Activated CD8-positive, alpha-beta T cell treated with anti-CD3 and anti-CD28 coated beads, Interleukin-2, amount 10 ng/mL, durations not matched to agents 7 days and 5 days (primary cell): ENCODE measurements at regions not wholly inside any gene's neighbourhood (a gene's known extent, or its start where the extent isn't known, plus 50 kb on each side); places are given as distances from the start of the nearest gene placed in this dataset.

Experiments
- ATAC-seq: fragments of 150-1000 bp; cut with Tn5 transposase; one replicate; pipeline ENCODE4 v1.10.0; 2021; ENCODE audit warnings: moderate library complexity
- CTCF ChIA-PET: fragments of 350-600 bp; sonication (Branson Sonifier 250); formaldehyde crosslinking; loops from one replicate; lab custom pipeline; 2021; ENCODE audit warnings: antibody characterized with exemption; lab: Charles Lee
- POLR2A ChIA-PET: fragments of 350-600 bp; sonication (Branson Sonifier 250); formaldehyde crosslinking; loops from one replicate; lab custom pipeline; 2021; ENCODE audit warnings: antibody characterized with exemption; lab: Charles Lee
- DNase-seq: peaks from one replicate; pipeline ENCODE4 v3.0.0-alpha.2; 2020
- H3K27ac Mint-ChIP-seq: one replicate; pipeline ENCODE4 v1.8.0; 2021; ENCODE audit warnings: mild to moderate bottlenecking, mixed read lengths
- H3K27me3 Mint-ChIP-seq: one replicate; pipeline ENCODE4 v1.8.0; 2021; ENCODE audit warnings: low read depth, mixed read lengths
- H3K36me3 Mint-ChIP-seq: one replicate; pipeline ENCODE4 v1.8.0; 2021; ENCODE audit warnings: low read depth, mixed read lengths
- H3K4me1 Mint-ChIP-seq: one replicate; pipeline ENCODE4 v1.8.0; 2021; ENCODE audit warnings: low read depth, mixed read lengths
- H3K4me3 Mint-ChIP-seq: one replicate; pipeline ENCODE4 v1.8.0; 2021; ENCODE audit warnings: mild to moderate bottlenecking, mixed read lengths
- H3K9me3 Mint-ChIP-seq: one replicate; pipeline ENCODE4 v1.8.0; 2022; ENCODE audit warnings: mixed read lengths; ENCODE audit not compliant: insufficient read depth

DNA sequence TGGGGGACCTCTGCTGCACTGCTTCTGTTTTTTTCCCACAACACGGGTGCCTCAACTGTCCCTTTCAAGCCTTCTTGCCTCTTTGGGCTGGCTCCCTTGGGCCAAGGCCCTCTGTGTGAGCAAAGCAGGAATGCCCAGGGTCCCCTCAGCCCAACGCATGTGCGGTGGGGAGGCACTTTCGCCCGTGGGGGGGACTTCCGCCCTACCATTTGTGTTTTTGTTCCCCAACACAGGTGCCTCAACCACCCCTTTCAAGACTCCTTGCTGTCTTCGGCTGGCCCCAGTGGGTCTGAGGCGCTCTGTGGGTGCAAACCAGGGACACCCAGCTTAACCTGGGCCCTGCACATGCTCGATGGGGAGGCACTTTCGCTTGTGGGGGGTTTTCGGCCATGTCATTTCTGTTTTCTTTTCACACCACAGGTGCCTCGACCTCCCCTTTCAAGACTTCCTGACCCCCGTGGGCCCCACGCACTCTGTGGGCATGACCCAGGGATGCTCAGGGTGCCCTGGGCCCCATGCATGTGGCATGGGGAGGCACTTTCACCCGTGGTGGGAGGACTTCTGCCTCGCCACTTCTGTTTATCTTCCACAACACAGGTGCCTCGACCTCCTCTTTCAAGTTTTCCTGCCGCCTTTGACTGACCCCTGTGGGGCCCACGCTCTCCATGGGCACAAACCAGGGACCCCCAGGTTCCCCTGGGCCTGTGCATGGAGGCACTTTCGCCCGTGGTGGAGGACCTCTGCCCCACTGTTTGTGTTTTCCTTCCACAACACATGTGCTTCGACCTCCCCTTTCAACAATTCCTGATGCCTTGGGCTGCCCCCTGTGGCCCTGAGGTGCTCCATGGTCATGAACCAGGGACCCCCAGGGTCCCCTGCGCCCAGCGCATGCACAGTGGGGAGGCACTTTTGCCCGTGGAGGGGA is 365.7 kb downstream of the ALG10 start:
- POLR2A ChIA-PET: no interaction called here
- CTCF ChIA-PET: no interaction called here
- no peaks in the 10 kb centered on the region for H3K36me3 Mint-ChIP-seq

DNA sequence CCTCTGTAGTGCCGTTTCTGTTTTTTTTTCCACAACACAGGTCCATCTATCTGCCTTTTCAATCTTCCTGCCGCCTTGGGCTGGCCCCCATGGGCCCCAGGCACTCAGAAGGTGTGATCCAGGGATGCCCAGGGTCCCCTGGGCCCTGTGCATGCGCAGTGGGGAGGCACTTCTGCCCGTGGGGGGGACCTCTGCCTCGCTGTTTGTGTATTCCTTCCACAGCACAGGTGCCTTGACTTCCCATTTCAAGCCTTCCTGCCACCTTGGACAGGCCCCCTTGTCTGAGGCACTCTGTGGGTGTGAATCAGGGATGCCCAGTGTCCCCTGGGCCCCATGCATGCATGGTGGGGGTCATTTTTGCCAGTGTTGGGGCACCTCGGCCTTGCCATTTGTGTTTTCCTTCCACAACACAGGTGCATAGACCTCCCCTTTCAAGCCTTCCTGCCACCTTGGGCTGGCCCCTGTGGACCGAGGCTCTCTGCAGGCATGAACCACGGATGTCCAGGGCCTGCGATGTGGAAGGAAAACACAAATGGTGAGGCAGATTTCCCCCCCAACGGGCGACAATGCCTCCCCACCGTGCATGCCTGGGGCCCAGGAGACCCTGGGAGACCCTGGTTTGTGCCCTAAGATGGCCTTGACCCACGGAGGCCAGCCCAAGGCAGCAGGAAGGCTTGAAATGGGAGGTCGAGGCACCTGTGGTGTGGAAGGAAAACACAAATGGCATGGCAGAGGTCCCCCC is 366.5 kb downstream of the ALG10 start:
- ATAC-seq (no peak), DNase-seq (no peak)
- CTCF ChIA-PET: no interaction called here
- peaks cover 5% of the 10 kb centered on the region for H3K9me3 Mint-ChIP-seq
- H3K27ac Mint-ChIP-seq: no peak overlapping the region
- no peaks in the 10 kb centered on the region for H3K27me3 Mint-ChIP-seq
- H3K4me3 Mint-ChIP-seq: no peak overlapping the region
- POLR2A ChIA-PET: no interaction called here
- no peaks in the 10 kb centered on the region for H3K36me3 Mint-ChIP-seq
- H3K4me1 Mint-ChIP-seq: no peaks in the 10 kb centered on the region

More for the DNA sequence above, 365.7 kb downstream of the ALG10 start:
- H3K27ac Mint-ChIP-seq: no peak overlapping the region
- no peaks in the 10 kb centered on the region for H3K27me3 Mint-ChIP-seq
- peaks cover 5% of the 10 kb centered on the region for H3K9me3 Mint-ChIP-seq
- no peak overlapping the region for H3K4me3 Mint-ChIP-seq
- ATAC-seq (no peak), DNase-seq (no peak)
- H3K4me1 Mint-ChIP-seq: no peaks in the 10 kb centered on the region

- Mint-ChIP-seq H3K36me3 (no peaks in the 10 kb centered on the region), H3K27ac (no peak overlapping the region), H3K4me3 (no peak overlapping the region), H3K27me3 (no peaks in the 10 kb centered on the region), H3K4me1 (no peaks in the 10 kb centered on the region), H3K9me3 (peaks cover 5% of the 10 kb centered on the region)
- no peak for ATAC-seq
- ChIA-PET POLR2A (no interaction called here), CTCF (no interaction called here)
- no peak for DNase-seq
Observed at GRCh38 chr12:34389378-34390170, 367.3 kb downstream of the ALG10 start.

DNA sequence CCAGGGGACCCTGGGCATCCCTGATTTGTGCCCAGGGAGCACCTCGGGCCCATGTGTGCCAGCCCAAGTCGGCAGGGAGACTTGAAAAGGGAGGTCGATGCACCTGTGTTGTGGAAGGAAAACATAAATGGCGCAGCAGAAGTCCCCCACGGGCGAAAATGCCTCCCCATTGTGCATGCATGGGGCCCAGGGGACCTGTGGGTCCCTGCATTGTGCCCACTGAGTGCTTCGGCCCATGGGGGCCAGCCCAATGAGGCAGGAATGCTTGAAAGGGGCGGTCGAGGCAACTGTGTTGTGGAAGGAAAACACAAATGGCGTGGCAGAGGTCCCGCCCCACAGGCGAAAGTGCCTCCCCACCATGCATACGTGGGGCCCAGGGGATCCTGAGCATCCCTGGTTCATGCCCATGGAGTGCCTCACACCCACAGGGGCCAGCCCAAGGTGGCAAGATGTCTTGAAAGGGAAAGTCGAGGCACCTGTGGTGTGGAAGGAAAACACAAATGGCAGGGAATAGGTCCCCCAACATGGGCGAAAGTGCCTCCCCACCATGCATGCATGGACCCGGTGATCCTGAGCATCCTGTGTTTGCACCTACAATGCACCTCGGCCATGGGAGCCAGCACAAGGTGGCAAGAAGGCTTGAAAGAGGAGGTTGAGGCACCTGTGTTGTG is 368.0 kb downstream of the ALG10 start:
- no peaks in the 10 kb centered on the region for H3K4me1 Mint-ChIP-seq
- DNase-seq (no peak), ATAC-seq (no peak)
- H3K9me3 Mint-ChIP-seq: peaks cover 1% of the 10 kb centered on the region
- no peak overlapping the region for H3K27ac Mint-ChIP-seq
- ChIA-PET POLR2A (no interaction called here), CTCF (no interaction called here)
- H3K4me3 Mint-ChIP-seq: no peak overlapping the region
- H3K36me3 Mint-ChIP-seq: no peaks in the 10 kb centered on the region
- H3K27me3 Mint-ChIP-seq: no peaks in the 10 kb centered on the region

DNA sequence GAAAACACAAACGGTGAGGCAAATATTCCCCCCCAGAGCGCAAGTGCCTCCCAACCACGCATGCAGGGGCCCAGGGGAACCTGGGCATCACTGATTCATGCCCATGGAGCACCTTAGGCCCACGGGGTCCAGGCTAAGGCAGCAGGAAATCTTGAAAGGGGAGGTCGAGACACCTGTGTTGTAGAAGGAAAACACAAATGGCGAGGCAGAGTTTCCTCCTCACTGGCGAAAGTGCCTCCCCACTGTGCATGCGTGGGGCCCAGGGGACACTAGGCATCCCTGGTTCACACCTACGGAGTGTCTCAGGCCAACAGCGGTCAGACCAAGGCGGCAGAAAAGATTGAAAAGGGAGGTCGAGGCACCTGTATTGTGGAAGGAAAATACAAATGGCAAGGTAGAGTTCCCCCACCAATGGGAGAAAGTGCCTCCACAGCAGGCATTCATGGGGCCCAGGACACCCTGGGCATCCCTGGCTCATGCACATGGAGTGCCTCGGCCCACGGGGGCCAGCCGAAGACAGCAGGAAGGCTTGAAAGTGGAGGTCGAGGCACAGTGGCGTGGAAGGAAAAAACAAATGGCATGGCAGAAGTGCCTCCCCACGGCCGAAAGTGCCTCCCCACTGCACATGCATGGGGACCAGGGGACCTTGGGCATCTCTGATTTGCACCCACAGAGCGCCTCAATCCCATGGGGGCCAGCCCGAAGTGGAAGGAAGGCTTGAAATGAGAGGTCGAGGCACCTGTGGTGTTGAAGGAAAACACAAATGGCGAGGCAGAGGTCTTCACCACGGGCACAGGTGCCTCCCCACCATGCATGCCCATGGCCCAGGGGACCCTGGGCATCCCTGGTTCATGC is 368.8 kb downstream of the ALG10 start:
- POLR2A ChIA-PET: no interaction called here
- Mint-ChIP-seq H3K4me3 (no peak overlapping the region), H3K36me3 (no peaks in the 10 kb centered on the region), H3K9me3 (no peaks in the 10 kb centered on the region), H3K27me3 (no peaks in the 10 kb centered on the region), H3K27ac (no peak overlapping the region), H3K4me1 (no peaks in the 10 kb centered on the region)
- CTCF ChIA-PET: no interaction called here
- DNase-seq: no peak
- ATAC-seq: no peak

GRCh38 chr12:34391771-34392581 is 369.7 kb downstream of the ALG10 start:
- DNase-seq: no peak
- Mint-ChIP-seq H3K36me3 (no peaks in the 10 kb centered on the region), H3K27ac (no peak overlapping the region)

DNA sequence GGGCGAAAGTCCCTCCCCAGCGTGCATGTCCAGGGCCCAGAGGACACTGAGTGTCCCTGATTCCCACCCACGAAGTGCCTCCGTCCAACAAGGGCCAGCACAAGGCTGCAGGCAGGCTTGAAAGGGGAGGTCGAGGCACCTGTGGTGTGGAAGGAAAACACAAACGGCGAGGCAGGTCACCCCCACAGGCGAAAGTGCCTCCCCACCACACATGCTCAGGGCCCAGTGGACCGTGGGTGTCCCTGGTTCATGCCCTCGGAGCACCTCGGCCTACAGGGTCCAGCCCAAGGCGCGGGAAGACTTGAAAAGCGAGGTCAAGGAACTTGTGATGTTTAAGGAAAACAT is 370.4 kb downstream of the ALG10 start:
- POLR2A ChIA-PET: no interaction called here
- Mint-ChIP-seq H3K27me3 (no peaks in the 10 kb centered on the region), H3K36me3 (no peaks in the 10 kb centered on the region), H3K9me3 (peaks cover 4% of the 10 kb centered on the region), H3K4me3 (no peak overlapping the region), H3K4me1 (no peaks in the 10 kb centered on the region), H3K27ac (no peak overlapping the region)
- CTCF ChIA-PET: no interaction called here
- DNase-seq (no peak), ATAC-seq (no peak)

More at GRCh38 chr12:34391771-34392581, 369.7 kb downstream of the ALG10 start:
- no peaks in the 10 kb centered on the region for H3K27me3 Mint-ChIP-seq
- H3K4me1 Mint-ChIP-seq: no peaks in the 10 kb centered on the region
- CTCF ChIA-PET: no interaction called here
- H3K4me3 Mint-ChIP-seq: no peak overlapping the region
- POLR2A ChIA-PET: no interaction called here
- H3K9me3 Mint-ChIP-seq: no peaks in the 10 kb centered on the region
- no peak for ATAC-seq

GRCh38 chr12:34393086-34393820 is 371.0 kb downstream of the ALG10 start:
- no peaks in the 10 kb centered on the region for H3K36me3 Mint-ChIP-seq
- CTCF ChIA-PET: no interaction called here
- DNase-seq: no peak

DNA sequence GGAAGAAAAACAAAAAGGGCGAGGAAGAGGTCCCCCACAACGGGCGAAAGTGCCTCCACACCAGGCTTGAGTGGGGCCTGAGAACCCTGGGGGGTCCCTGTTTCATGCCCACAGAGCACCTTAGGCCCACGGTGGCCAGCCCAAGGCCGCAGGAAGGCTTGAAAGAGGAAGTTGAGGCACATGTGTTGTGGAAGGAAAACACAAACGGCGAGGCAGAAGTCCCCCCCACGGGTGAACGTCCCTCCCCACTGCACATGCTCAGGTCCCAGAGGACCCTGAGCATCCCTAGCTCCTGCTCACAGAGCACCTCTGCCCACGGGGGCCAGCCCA is 371.5 kb downstream of the ALG10 start:
- ChIA-PET CTCF (no interaction called here), POLR2A (no interaction called here)
- Mint-ChIP-seq H3K4me1 (no peaks in the 10 kb centered on the region), H3K36me3 (no peaks in the 10 kb centered on the region), H3K27me3 (no peaks in the 10 kb centered on the region), H3K27ac (no peak overlapping the region), H3K4me3 (no peak overlapping the region), H3K9me3 (peaks cover 4% of the 10 kb centered on the region)
- no peak for ATAC-seq
- DNase-seq: no peak

More at GRCh38 chr12:34393086-34393820, 371.0 kb downstream of the ALG10 start:
- Mint-ChIP-seq H3K9me3 (peaks cover 4% of the 10 kb centered on the region), H3K27ac (no peak overlapping the region), H3K27me3 (no peaks in the 10 kb centered on the region), H3K4me3 (no peak overlapping the region), H3K4me1 (no peaks in the 10 kb centered on the region)
- no peak for ATAC-seq
- POLR2A ChIA-PET: no interaction called here
